H1 (cell line): ENCODE measurements at regions not wholly inside any gene's neighbourhood (a gene's known extent, or its start where the extent isn't known, plus 50 kb on each side); places are given as distances from the start of the nearest gene placed in this dataset.

ENCODE experiments used
- BRCA1 ChIP-seq: IDR thresholded peaks from 2 replicates; pipeline ENCODE4 v1.6.1; 2012; ENCODE audit warnings: low read depth, low read length, improper control_type of control experiment
- CHD1 ChIP-seq: IDR thresholded peaks from 2 replicates; pipeline ENCODE4 v1.6.1; 2012; ENCODE audit warnings: low read depth, low read length, improper control_type of control experiment
- EGR1 ChIP-seq: IDR thresholded peaks from 2 replicates; pipeline ENCODE4 v1.6.1; 2011; ENCODE audit warnings: low read depth, low read length, borderline replicate concordance
- HDAC2 ChIP-seq, 2 experiments: fragments of 300-600 bp in 1 of 2; sonication (generic) in 1 of 2; IDR thresholded peaks; 2 replicates each; pipeline ENCODE4 v1.6.1; 2011 to 2012; ENCODE audit warnings: low read depth in 2 of 2, low read length in 2 of 2, mild to moderate bottlenecking in 2 of 2, moderate library complexity in 2 of 2, borderline replicate concordance in 1 of 2, inconsistent platforms in 1 of 2
- KDM4A ChIP-seq: IDR thresholded peaks from one replicate; pipeline ENCODE4 v1.7.1; 2012; ENCODE audit warnings: low read depth, mild to moderate bottlenecking, moderate library complexity, low read length, inconsistent platforms; ENCODE audit not compliant: severe bottlenecking
- NRF1 ChIP-seq: IDR thresholded peaks from 2 replicates; pipeline ENCODE4 v1.6.1; 2011; ENCODE audit warnings: mild to moderate bottlenecking, low read depth, low read length, improper control_type of control experiment
- RFX5 ChIP-seq: IDR thresholded peaks from 2 replicates; pipeline ENCODE4 v1.6.1; 2011; ENCODE audit warnings: low read depth, low read length, improper control_type of control experiment, borderline replicate concordance
- SAP30 ChIP-seq: fragments of 300-600 bp; sonication (generic); IDR thresholded peaks from 2 replicates; pipeline ENCODE4 v1.7.1; 2012; ENCODE audit warnings: low read length, moderate library complexity, mild to moderate bottlenecking, inconsistent platforms; ENCODE audit not compliant: insufficient read depth, insufficient replicate concordance
- SIN3A ChIP-seq, 2 experiments: IDR thresholded peaks in 1 of 2; conservative IDR thresholded peaks in 1 of 2; 2 replicates each; pipeline ENCODE4 v1.6.1; 2011 to 2012; ENCODE audit warnings: low read length in 2 of 2, improper control_type of control experiment in 1 of 2, low read depth in 1 of 2, mild to moderate bottlenecking in 1 of 2
- SP4 ChIP-seq: IDR thresholded peaks from 2 replicates; pipeline ENCODE4 v1.6.1; 2012; ENCODE audit warnings: low read length, inconsistent platforms

DNA sequence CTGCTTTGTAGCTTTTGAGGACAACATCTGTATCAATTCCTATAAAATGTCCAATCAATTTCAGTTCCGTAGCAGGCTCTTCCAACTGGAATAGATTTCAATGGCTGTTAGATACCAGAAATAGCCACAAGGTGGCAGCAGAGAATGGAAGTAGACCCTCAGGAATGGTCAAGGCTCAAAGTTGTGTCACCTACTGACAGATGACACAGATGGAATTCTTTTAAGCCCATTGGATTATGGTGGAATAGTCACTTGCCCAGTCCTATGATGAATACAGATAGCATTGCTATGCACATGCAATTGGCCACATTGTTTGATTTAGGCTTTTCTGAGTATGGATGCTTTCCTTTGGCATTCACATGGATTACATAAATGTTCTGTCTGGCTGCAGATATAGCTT lies 130.4 kb upstream of the RADX start (continued):
- TF ChIP-seq SIN3A (conservative IDR thresholded peaks at IDR 0.05 in 1 of 2, IDR thresholded peaks at IDR 0.05 in 1 of 2; ENCODE audit: low read depth in 1 of 2, low read length in 2 of 2) (no peak), SAP30 (no peak), SP4 (no peak), HDAC2 (IDR thresholded peaks at IDR 0.05; ENCODE audit: borderline replicate concordance in 1 of 2, low read depth in 2 of 2, low read length in 2 of 2) (no peak), CHD1 (no peak), NRF1 (no peak), RFX5 (peak; percentile 51; the same call in 1 of the 2 replicates), BRCA1 (no peak), KDM4A (no peak), EGR1 (no peak)
